HG03432 (cell line): ENCODE measurements at regions not wholly inside any gene's neighbourhood (a gene's known extent, or its start where the extent isn't known, plus 50 kb on each side); places are given as distances from the start of the nearest gene placed in this dataset.

Experiments
- ATAC-seq: cut with Tn5 transposase; IDR thresholded peaks from one replicate; pipeline ENCODE4 v1.9.1; 2021; ENCODE audit warnings: mild to moderate bottlenecking, moderate library complexity; ENCODE audit not compliant: unreplicated experiment

DNA sequence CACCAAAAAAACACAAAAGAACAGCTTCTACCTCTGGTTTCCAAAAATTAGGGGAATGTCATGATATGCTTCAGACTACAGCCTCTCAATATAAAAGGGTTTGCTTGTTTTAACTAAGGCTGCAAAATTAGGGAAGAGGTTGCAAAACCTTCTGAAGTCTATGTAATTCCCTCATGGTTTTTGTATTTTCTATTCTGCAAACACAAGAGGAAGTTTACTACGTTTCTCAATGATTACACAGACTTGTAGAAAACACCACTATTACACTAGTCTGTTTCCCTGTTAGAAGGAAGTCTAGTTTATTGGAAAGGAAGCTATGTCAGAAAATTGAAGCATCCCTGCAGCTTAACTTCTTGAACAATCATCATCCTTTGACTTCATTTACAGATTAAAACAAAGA, 229.7 kb upstream of the FMN2 start:
- ATAC-seq: no peak

DNA sequence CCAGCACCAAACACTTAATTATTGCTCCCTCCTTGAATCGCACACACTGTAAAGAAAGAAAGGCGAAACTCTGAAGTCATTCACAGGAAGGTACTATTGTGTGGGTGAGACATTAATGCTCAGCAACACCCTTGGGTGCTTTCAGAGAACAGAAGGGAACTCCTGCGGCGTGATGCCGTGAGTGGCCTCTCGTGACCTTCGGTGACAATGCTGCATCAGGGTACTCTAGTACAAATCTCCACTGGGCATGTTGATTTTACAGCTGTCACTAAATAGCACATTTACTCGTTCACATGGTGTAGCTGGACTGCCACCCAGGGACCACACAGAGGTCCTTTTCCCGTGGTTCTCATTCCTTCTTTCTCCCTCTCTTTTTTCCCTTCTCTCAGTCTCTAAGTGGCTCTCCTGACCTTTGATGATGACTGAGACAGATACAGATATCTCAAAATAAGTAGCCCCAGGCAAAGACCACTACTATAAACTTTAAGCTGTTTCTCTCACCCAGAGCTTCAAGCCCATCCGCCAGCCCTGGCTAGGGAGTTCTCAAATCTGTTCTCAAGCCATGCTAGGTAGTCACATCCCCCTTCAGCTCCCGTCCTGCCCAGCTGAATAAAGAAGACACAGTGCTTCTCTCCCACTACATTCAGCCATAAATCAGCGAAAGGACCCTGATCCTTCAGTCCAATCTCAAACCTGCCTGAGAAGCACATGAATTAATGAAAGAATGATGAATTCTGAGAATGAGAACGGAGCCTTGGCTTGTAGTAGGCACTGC, 223.4 kb upstream of the FMN2 start:
- no peak for ATAC-seq

DNA sequence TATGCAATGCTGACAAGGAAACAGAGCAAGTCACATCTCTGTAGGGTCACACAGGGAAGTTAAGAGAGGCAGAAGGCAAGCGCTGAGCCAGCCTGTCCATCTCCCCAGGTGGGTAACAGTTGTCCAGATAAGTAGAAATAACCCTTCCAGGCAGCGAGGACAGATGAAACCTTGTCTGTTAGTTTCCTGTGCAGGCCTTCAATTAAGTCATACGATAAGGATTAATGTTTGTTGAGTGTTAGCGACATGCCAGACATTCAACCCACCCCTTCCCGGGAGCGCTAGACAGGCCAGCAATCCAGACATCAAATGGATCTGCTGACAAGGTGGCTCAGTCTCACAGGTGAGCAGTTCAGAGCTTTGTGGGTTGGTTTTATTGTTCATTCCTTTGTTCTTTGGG, 221.5 kb upstream of the FMN2 start:
- ATAC-seq: no peak

DNA sequence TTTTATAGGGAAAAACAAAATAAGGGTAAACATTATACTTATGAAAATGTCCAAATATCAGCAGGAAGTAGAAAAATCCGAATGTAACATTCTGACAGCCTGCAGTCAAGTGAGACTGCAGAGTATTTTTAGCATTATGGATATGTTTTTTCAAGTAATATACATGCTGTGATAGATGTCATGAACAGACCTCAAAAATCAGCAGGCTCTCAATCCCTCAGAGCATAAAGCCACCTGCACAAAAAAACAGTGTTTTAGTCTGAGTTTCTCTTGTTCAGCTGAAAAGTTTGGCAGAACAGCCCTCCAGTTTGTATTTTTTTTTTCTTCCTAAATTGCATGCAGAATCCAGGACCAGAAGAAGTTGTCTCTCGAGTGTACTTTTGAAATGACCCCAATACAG, 219.1 kb upstream of the FMN2 start:
- ATAC-seq: no peak

DNA sequence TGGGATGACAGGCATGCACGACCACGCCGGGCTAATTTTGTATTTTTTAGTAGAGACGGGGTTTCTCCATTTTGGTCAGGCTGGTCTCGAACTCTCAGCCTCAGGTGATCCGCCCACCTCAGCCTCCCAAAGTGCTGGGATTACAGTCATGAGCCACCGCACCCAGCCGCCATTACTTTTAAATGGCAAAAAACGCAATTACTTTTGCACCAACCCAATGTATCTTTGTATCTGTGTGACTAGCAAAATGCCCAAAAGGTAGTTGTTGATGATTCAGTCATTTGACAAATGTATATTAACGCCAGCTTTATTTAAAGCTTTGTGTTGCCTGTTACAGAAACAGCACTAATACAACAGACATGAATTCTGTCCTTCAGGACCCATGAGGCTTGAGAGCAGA, 216.9 kb upstream of the FMN2 start:
- no peak for ATAC-seq

DNA sequence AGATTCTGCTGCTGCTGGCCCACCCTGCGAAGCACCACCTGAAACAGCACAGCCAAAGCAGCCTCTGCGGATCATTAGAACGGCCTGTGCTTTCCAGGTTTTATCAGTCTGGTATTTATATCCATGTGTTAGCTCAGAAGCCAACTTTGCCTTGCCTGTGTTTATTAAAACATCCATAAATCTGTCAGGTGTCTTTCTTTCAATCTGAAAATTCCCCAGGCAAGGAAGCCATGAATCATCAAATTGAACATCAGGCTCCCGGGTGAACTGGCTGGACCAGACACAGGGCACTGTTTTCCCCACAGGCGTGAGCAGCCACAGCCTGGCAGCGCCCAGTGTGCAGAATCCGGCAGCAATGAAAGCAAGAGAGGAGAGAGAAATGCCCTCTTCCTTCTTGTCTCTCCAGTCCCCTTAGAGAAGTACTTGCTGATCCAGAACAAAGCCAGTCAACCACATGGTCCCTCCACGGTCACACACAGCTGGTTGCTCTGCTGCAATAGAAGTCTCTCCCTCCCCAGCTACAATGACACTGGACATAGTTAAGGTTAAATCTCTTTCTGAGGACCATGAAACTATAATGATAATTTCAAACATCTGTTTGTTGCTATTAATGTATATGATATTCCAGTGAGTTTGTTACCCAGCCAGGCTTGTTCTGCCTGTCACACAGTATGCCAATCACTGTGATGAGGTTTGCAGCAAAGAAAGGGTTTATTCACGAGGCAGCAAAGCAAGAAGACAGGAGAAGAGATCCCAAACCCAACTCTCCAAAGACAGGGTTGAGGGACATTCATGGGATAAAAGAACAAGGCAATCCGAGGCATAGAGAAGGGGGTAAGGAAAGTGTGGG, 212.1 kb upstream of the FMN2 start:
- no peak for ATAC-seq

DNA sequence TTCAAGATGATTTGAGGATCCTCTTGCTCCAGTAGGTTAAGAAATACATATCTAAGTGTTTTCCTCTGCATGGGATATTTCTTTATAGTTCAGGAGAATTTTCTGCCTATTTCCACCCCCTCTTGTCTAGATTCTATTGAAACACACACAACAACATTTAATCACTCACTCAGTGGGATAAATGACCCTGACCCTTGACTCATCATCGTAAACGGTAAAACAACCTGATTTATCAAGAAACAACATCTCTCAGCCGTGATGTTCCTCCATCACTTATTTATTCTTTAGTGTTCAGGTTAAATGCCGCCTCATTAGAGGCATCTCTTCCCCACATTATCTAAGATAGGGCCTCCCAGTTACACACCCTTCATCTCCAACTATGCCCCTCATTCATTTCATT, 208.7 kb upstream of the FMN2 start:
- no peak for ATAC-seq

DNA sequence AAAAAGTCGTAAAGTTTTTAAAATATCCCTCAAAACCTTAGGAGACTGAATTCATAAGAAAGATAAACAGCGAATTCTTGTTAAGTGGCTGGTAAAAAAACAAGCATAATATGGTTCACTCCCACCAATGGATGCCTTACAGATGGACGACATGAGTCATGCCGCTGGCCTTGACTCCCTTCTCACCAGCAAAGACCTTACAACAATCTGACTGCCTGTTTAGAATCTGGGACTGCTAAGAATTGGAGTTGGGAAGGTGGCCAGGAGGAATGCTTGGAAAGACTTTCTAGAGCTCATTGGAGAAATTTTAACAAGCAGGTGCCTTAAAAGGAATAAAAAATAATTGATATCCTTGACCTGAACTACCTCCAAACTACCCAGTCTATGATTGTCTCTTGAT, 206.9 kb upstream of the FMN2 start:
- ATAC-seq: no peak

DNA sequence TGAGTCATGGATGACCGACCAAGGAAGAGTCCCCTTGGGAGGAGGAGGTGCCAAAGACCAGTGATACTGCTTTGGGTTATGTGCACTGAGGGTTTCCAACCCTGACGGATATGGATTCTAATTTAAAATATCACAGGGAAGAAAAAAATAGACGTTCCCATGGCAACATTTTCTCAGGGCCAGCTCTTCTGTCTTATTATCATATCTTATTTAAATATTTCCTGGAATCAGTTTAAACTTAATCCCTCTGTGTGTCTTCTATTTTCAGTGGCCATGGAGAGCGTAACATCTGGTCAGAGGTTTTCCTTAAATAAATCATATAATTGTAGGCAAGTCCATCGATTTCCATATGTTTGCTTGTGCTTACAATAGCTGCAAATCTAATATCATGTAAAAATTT, 205.4 kb upstream of the FMN2 start:
- no peak for ATAC-seq

DNA sequence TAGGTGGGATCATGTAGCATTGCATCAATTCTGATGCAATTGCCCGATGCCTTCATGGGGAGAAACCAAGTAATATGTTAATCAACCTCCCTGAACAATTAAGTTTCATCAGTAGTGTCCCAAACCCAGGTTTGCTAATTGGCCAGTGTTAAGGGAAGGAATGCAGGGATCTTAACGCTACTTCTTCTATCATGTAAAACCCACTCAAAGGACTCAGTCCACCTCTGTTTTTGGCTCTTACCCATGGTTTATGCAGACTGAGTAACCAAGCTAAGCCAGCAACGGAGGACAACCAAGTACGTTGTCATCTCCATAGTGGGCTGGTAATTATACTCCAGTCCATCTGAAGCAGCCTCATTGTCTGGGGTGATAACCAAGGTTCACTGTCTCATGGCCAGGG, 203.0 kb upstream of the FMN2 start:
- ATAC-seq: no peak

DNA sequence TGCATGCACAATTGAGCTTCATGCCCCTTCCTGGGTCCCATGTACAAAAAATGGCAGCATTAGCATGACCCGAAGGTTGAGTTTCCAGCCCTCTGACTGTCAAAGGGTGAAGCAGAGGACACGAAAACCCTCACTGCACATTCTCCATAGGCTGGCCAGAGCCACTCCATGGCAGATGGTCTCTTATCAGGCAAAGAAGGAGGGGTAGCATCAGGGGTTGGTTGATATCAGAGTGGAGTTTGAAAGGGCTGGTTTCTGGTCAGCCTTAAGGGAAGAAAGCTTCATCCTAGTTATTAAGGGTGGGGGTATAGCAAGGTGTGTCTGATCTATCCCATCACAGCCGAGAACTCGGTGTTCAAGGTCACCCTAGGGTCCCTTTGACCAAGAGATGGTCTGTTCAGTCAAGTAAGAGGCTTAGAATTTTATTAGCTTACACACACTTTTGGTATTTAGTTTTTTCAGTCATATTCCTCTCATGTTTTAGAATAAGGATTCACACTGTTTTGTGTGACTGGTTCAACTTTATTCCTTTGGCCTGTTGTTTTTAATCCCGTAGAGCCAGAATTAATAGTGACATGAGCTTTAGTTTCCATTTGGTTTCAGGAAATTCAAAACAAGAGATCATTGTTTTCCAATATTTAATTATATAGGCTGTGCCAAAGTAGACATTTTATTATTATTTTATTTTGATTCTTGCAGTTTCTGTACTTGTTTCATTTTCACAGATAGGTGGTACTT, 199.9 kb upstream of the FMN2 start:
- no peak for ATAC-seq

DNA sequence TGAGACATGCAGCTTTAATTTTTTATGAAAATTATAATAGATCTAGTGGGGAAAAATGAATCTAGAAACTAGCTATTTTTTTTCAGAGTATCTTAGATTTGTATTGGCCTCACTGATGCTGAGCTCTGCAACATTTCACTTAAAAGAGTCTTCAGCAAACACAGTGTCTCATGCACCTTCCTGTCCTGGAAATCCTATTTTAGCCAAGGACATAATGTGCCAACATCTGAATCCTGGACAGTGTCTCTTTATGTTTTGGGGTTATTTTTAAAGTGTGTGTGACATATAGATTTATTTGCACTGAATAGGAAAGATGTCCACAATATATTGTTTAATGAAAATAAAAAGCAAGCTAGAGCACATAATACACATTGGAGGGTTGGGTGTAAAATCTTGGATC, 199.1 kb upstream of the FMN2 start:
- no peak for ATAC-seq

DNA sequence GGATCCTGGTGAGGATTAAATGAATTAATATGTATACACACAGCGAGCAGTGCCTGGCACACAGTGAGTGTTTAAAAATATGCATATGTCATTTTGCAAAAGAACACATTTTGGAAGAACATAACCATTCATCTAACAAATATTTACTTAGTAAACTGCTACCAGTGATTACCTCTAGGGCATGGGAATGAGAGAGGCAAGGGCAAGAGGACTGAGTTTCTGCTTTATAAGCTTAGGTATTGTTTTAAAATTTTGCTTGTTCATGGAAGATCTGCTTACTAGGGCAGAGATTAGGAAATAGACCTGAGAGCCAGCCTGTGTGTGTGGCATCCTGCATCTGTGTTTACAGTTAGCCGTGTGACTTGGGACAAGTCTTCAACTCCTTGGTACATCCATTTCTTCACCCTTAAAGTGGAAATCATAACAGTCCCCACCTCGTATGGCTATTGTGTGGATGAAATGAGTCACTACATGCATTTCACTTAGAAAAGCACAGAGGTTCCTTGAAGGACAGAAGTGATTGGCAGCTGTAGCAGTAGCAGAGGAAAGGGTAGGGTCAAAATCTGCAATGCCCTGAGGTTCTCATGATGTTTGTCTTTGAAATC, 198.5 kb upstream of the FMN2 start:
- no peak for ATAC-seq

DNA sequence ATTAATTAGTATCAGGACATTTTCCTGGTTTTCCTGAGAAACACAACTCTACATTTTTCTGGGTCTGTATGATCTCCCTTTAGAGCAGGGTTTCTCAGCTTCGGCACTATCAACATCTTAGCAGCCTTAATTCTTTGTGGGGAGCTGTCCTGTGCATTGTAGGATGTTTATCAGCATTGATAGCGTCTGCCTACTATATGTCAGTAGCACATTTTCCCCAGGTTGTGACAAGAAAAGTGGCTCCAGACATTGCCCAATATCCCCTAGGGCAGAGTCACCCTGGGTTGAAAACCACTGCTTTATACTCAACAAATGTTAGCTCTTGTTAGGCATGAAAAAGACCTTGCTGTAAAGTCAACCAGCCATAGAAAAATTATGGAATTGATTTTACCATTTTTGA, 195.1 kb upstream of the FMN2 start:
- no peak for ATAC-seq

DNA sequence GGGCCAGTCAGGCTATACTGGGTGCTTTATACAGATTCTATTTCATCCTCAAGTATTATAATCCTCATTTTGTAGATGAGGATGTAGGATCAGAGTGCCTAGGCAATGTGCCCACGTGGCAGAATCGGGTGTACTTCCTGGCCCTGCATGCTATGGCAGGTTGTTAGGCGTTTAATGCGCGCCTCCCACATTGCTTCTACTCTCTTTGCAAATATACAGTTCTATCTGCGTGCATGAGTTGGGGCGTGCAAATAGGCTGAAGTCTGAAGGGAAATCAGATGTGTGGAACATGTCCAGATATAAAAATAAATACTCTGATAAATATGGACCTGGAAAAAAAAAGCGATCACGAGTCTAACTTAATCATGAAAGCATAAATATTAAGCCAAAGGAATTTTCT, 194.7 kb upstream of the FMN2 start:
- no peak for ATAC-seq

DNA sequence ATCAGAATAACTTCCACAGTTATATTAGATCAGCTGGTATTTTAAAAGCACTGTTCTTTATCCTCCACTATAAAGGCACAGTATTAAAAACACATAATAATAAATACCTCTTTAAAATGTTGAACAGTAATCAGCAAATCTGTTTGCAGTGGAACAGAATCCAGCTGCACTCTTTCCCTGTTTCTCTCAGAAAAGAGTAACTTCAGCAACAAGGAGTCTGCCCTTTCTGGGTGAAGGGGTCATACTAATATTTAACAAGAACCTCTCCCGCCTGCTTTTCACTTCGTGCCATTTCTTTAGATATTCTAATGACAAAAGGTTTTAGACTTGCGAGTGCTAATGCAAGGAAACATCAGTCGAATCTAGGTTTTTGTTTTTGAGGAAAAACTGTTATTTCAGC, 194.2 kb upstream of the FMN2 start:
- ATAC-seq: no peak

DNA sequence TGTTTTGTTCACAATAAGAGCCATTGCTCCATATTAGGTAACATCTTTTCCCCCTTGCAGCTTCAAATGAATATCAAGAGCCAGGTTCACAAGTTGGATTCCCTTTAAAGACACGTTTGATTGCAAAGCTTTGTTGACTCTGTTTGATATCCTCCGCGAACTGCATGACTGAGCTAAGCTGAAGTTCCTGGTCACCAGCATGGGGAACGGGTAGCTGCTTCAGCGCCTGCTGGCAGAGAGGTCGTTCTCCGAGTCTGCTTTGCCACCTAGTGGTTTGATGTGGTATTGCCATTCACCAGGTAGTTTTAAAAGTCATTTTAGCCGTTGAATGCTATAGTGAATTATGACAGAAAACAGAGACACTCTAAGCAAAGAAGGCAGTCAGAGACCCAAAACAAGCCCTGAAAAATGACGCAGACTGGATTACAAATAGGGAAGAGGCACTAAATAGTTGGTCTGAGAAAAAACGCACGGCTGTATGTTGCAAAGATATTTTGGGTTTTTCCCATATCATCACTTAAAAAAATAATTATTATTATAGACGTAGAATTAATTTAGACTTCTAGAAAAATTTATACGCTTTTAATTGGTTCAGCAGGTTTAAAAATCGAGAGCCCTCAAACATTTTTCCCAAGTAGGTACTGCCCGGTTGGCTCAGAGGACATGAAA, 193.5 kb upstream of the FMN2 start:
- ATAC-seq: peak; percentile 92

DNA sequence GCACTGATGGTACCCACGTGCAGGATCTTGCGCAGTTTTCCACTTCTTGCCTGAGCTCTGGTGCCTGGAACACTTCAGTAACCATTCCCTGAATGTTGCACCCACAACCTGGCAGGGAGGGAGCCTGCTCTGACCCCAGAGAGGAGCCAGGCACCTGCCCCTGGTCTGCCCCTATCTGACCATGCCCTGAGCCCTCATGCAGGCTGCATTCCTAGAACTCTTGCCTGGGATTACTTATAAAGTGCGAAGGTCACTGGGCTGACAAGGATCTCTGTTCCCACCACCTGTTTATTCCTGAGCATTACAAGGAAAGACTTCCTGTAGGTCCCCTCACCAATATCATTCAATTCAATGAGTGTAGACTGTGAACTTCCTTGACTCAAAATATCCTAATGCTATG, 191.9 kb upstream of the FMN2 start:
- no peak for ATAC-seq

DNA sequence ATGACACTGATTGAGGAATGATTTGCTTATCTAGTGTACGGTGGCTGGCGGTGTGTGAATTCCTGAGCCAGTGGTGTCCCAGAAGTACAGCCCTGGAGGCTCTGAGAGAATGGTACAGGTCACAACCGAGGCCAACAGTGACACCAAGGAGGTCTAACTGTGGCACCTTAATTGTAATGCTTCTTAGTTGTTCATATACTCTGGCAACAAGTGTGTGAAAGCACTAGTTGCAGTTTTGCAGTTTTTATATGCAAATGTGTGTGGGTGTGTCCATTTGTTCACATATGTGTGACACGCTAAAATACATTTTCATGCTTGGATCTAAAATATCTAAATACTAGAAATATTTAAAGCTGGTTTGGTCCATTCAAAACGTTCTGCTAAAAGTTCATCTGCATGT, 185.3 kb upstream of the FMN2 start:
- ATAC-seq: no peak

DNA sequence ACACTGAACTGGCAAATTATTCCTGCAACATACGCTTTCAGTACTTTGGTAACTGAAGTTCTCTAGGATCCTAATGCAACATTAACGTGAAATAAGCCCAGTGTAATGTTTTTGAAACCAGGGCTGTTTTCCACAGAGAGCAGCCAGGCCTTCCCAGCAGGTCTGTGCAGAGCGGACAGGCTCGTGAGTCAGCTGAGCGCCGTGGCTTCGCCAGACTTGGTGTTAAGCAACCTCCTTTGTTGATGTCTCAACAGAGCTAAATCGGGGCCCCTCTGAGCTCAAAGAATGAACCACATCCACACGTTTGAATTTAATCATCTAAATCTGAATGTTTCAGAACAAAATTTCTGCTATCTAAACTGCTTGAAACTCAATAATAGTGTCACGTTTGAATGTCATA, 181.8 kb upstream of the FMN2 start:
- no peak for ATAC-seq

DNA sequence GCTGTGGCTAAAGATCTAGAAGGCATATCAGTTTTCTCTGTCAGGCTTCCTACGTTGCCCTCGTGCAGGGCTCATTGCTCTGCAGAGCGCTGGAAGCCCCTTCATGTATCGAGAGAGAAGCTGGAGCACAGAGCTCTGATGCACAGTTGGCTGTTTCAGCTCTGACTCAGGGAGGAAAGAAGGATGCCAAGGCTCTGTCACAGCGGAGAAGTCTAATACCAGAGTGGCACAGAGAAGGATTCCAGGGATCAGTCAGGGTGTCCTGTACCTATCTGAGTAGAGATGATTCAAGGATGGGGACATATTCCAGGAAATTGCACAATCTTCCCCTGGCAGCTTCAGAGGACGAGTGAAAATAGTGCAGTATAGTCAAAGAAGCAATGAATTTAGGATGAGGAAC, 179.2 kb upstream of the FMN2 start:
- ATAC-seq: no peak
